ENCODE measurements at regions not wholly inside any gene's neighbourhood (a gene's known extent, or its start where the extent isn't known, plus 50 kb on each side); places are given as distances from the start of the nearest gene placed in this dataset.

DNA sequence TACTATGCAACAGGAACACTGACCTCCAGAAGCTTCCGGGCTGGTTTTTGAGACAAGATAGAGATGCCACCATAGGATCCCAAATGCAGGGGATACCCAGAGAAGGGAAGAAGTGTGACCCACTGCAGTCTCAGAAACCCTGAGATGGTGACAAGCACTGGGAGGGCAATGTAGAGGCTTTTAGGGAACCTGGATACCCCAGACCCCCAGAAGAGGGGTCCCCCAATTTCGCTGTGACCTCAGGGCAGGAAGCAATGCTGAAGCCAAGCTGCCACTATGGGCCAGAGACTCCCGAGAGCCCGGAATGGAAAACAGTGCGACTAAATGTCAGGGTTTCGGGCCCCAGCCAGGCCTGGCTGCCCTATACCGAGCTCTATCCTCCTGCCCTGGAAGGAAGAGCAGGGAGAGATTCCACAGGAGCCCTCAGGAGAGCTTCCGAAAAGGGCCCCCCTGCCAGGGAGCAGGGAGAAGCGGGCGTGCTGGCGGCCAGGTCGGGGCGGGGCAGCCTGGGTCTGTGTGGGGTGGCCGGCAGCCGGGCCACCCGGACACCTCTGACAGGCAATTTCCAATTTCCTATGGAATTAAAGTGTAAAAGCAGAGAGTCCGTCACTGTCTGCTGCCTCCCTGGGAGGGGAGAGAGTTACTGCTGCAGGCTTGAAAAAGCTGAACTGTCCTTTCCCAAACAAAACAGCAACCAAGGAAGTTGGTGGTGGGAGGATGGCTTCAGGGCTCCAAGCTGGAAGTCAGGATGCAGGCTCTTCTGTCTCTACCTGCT lies 154.2 kb downstream of the FGF18 start:
- no peaks in the 10 kb centered on the region for H3K27me3 ChIP-seq (ENCODE audit: control insufficient read depth in 2 of 2, insufficient read depth in 2 of 2, low read length in 2 of 2)
- DNase-seq, result no peak
- no peak for ATAC-seq
- no peak overlapping the region for H3K27ac ChIP-seq (ENCODE audit: low read depth, low read length)
- Mint-ChIP-seq H3K4me3 (no peak overlapping the region), H3K36me3 (peaks cover 0 to 18% (median 4%) of the 10 kb centered on the region in 5 donors), H3K27ac (no peak overlapping the region), H3K4me1 (peaks cover 0 to 1% (median 0%) of the 10 kb centered on the region in 7 donors), H3K9me3 (peaks cover 10 to 54% (median 18%) of the 10 kb centered on the region in 11 donors), H3K27me3 (peaks cover 0 to 27% (median 22%) of the 10 kb centered on the region in 5 donors)
- H3K4me1 ChIP-seq (ENCODE audit: control insufficient read depth in 2 of 2, insufficient read depth in 2 of 2, low read length in 2 of 2), result no peaks in the 10 kb centered on the region
- ChIA-PET POLR2A (no interaction called here), CTCF (interaction anchor here (0.6 kb wide), 1 partner anchor 495 kb away, joined by 4 read pairs; no protein-coding TSS in a partner anchor)
- no peaks in the 10 kb centered on the region for H3K36me3 ChIP-seq (ENCODE audit: control insufficient read depth in 2 of 3, insufficient read depth in 3 of 3, low read length in 3 of 3)
- intact Hi-C loops (cut with micrococcal nuclease), result no loop called here
- peaks cover 0 to 4% (median 0%) of the 10 kb centered on the region in 3 experiments for H3K9me3 ChIP-seq (ENCODE audit: control insufficient read depth in 2 of 3, low read length in 3 of 3)
- no peak overlapping the region for H3K4me3 ChIP-seq (ENCODE audit: low read length)

GRCh38 chr5:171574376-171574775 lies 154.9 kb downstream of the FGF18 start:
- H3K4me3 ChIP-seq (ENCODE audit: low read length), result no peak overlapping the region
- peaks cover 0 to 12% (median 3%) of the 10 kb centered on the region in 5 donors for H3K36me3 Mint-ChIP-seq
- no peaks in the 10 kb centered on the region for H3K27me3 ChIP-seq (ENCODE audit: control insufficient read depth in 2 of 2, insufficient read depth in 2 of 2, low read length in 2 of 2)
- H3K4me1 ChIP-seq (ENCODE audit: control insufficient read depth in 2 of 2, insufficient read depth in 2 of 2, low read length in 2 of 2), result no peaks in the 10 kb centered on the region
- no peaks in the 10 kb centered on the region for H3K9me3 ChIP-seq (ENCODE audit: control insufficient read depth in 2 of 3, low read length in 3 of 3)
- no peak overlapping the region for H3K27ac Mint-ChIP-seq
- H3K4me1 Mint-ChIP-seq, result peaks cover 0 to 1% (median 0%) of the 10 kb centered on the region in 7 donors
- peaks cover 0 to 30% (median 19%) of the 10 kb centered on the region in 5 donors for H3K27me3 Mint-ChIP-seq
- intact Hi-C loops (cut with micrococcal nuclease), result no loop called here
- H3K4me3 Mint-ChIP-seq, result no peak overlapping the region
- H3K27ac ChIP-seq (ENCODE audit: low read depth, low read length), result no peak overlapping the region
- ATAC-seq (no peak), DNase-seq (no peak)
- no peaks in the 10 kb centered on the region for H3K36me3 ChIP-seq (ENCODE audit: control insufficient read depth in 2 of 3, insufficient read depth in 3 of 3, low read length in 3 of 3)
- ChIA-PET POLR2A (no interaction called here), CTCF (no interaction called here)
- H3K9me3 Mint-ChIP-seq, result peaks cover 7 to 46% (median 13%) of the 10 kb centered on the region in 11 donors

GRCh38 chr5:171575386-171575785 lies 155.9 kb downstream of the FGF18 start:
- H3K4me3 Mint-ChIP-seq, result no peak overlapping the region
- H3K36me3 Mint-ChIP-seq, result peaks cover 0 to 5% (median 0%) of the 10 kb centered on the region in 5 donors
- H3K27ac Mint-ChIP-seq, result no peak overlapping the region
- ATAC-seq, result no peak
- H3K27me3 ChIP-seq (ENCODE audit: control insufficient read depth in 2 of 2, insufficient read depth in 2 of 2, low read length in 2 of 2), result no peaks in the 10 kb centered on the region
- H3K4me3 ChIP-seq (ENCODE audit: low read length), result no peak overlapping the region
- peaks cover 0 to 36% (median 8%) of the 10 kb centered on the region in 11 donors for H3K9me3 Mint-ChIP-seq
- H3K4me1 Mint-ChIP-seq, result no peaks in the 10 kb centered on the region
- peaks cover 0 to 31% (median 19%) of the 10 kb centered on the region in 5 donors for H3K27me3 Mint-ChIP-seq
- no peak overlapping the region for H3K27ac ChIP-seq (ENCODE audit: low read depth, low read length)
- CTCF ChIA-PET, result no interaction called here
- intact Hi-C loops (cut with micrococcal nuclease), result no loop called here
- POLR2A ChIA-PET, result no interaction called here
- H3K9me3 ChIP-seq (ENCODE audit: control insufficient read depth in 2 of 3, low read length in 3 of 3), result no peaks in the 10 kb centered on the region
- no peak for DNase-seq
- no peaks in the 10 kb centered on the region for H3K4me1 ChIP-seq (ENCODE audit: control insufficient read depth in 2 of 2, insufficient read depth in 2 of 2, low read length in 2 of 2)
- no peaks in the 10 kb centered on the region for H3K36me3 ChIP-seq (ENCODE audit: control insufficient read depth in 2 of 3, insufficient read depth in 3 of 3, low read length in 3 of 3)

DNA sequence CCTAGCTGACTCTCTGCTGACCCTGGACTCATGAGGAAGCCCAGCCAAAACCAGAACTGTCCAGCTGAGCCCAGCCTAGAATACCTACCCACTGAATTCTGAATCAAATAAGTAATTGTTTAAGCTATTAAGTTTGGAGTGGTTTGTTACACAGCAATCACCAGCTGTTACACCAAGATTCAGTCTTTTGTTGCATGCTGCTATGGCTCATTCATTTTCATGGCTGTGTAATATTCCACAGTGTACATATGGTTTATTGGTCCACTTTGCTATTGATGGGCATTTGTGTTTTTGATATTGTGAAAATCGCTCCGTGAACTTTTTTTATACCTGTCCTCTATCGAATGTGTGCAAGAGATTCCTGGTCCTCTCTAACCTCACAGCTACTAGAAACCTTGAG lies 156.4 kb downstream of the FGF18 start:
- CTCF ChIA-PET, result no interaction called here
- no peak for ATAC-seq
- Histone ChIP-seq H3K4me3 (ENCODE audit: low read length) (no peak overlapping the region), H3K9me3 (ENCODE audit: control insufficient read depth in 2 of 3, low read length in 3 of 3) (no peaks in the 10 kb centered on the region), H3K36me3 (ENCODE audit: control insufficient read depth in 2 of 3, insufficient read depth in 3 of 3, low read length in 3 of 3) (no peaks in the 10 kb centered on the region), H3K27ac (ENCODE audit: low read depth, low read length) (no peak overlapping the region), H3K4me1 (ENCODE audit: control insufficient read depth in 2 of 2, insufficient read depth in 2 of 2, low read length in 2 of 2) (no peaks in the 10 kb centered on the region), H3K27me3 (ENCODE audit: control insufficient read depth in 2 of 2, insufficient read depth in 2 of 2, low read length in 2 of 2) (no peaks in the 10 kb centered on the region)
- Mint-ChIP-seq H3K4me1 (no peaks in the 10 kb centered on the region), H3K27me3 (peaks cover 0 to 31% (median 19%) of the 10 kb centered on the region in 5 donors), H3K4me3 (no peak overlapping the region), H3K9me3 (peaks cover 0 to 32% (median 8%) of the 10 kb centered on the region in 11 donors), H3K27ac (no peak overlapping the region), H3K36me3 (peaks cover 0 to 5% (median 0%) of the 10 kb centered on the region in 5 donors)
- intact Hi-C loops (cut with micrococcal nuclease), result no loop called here
- no peak for DNase-seq
- POLR2A ChIA-PET, result no interaction called here

GRCh38 chr5:171577042-171577758 lies 157.8 kb downstream of the FGF18 start:
- Mint-ChIP-seq H3K27ac (no peak overlapping the region), H3K9me3 (peaks cover 0 to 22% (median 8%) of the 10 kb centered on the region in 11 donors), H3K27me3 (peaks cover 0 to 27% (median 19%) of the 10 kb centered on the region in 5 donors), H3K36me3 (peaks cover 0 to 5% (median 0%) of the 10 kb centered on the region in 5 donors), H3K4me1 (no peaks in the 10 kb centered on the region), H3K4me3 (no peak overlapping the region)
- DNase-seq, result no peak
- Histone ChIP-seq H3K9me3 (ENCODE audit: control insufficient read depth in 2 of 3, low read length in 3 of 3) (no peaks in the 10 kb centered on the region), H3K4me3 (ENCODE audit: low read length) (no peak overlapping the region), H3K27me3 (ENCODE audit: control insufficient read depth in 2 of 2, insufficient read depth in 2 of 2, low read length in 2 of 2) (no peaks in the 10 kb centered on the region), H3K27ac (ENCODE audit: low read depth, low read length) (no peak overlapping the region), H3K36me3 (ENCODE audit: control insufficient read depth in 2 of 3, insufficient read depth in 3 of 3, low read length in 3 of 3) (no peaks in the 10 kb centered on the region), H3K4me1 (ENCODE audit: control insufficient read depth in 2 of 2, insufficient read depth in 2 of 2, low read length in 2 of 2) (no peaks in the 10 kb centered on the region)
- intact Hi-C loops (cut with micrococcal nuclease), result no loop called here
- no peak for ATAC-seq
- CTCF ChIA-PET, result no interaction called here
- POLR2A ChIA-PET, result no interaction called here

DNA sequence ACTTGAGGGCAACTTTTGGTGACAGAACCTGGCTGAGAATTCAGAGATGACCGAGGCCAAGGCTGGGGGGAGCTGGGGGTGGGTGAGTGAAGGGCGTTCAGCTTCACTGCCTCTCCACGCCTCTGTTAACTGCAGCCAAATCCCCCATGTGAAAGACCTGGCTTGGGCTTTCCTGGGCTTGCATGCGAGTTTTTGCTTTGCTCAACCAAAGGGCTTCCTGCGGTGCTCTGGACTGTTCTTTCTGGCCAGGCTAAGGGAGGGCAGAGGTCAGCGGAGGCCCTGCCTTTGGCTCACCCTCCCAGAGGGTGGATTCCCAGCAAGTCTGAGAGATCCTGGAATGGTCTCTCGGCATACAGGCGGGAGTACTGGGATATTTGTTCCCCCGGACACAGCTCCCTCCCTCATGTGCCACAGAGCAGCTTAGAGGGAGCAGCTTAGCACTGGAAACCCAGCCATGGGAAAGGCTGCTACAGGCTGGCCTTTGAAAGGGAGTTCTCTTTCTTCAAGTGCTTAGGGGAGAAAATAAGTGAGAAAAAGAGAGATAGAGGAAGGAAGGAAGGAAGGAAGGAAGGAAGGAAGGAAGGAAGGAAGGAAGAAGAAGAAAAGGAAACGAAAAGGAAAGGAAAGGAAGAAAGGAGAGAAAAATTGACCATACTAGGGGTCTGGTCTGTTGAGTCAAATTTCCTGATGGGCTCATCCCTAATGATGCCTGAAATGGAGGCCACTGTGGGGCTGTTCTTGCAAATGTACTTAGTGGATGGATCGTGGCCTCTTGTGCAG lies 158.8 kb downstream of the FGF18 start:
- H3K9me3 Mint-ChIP-seq, result peaks cover 0 to 16% (median 6%) of the 10 kb centered on the region in 11 donors
- no peak for DNase-seq
- H3K27me3 ChIP-seq (ENCODE audit: control insufficient read depth in 2 of 2, insufficient read depth in 2 of 2, low read length in 2 of 2), result no peaks in the 10 kb centered on the region
- intact Hi-C loops (cut with micrococcal nuclease), result no loop called here
- no peaks in the 10 kb centered on the region for H3K9me3 ChIP-seq (ENCODE audit: control insufficient read depth in 2 of 3, low read length in 3 of 3)
- H3K4me3 Mint-ChIP-seq, result no peak overlapping the region
- POLR2A ChIA-PET, result no interaction called here
- peaks cover 0 to 31% (median 10%) of the 10 kb centered on the region in 5 donors for H3K27me3 Mint-ChIP-seq
- H3K36me3 ChIP-seq (ENCODE audit: control insufficient read depth in 2 of 3, insufficient read depth in 3 of 3, low read length in 3 of 3), result no peaks in the 10 kb centered on the region
- ATAC-seq, result no peak
- no peaks in the 10 kb centered on the region for H3K4me1 ChIP-seq (ENCODE audit: control insufficient read depth in 2 of 2, insufficient read depth in 2 of 2, low read length in 2 of 2)
- H3K36me3 Mint-ChIP-seq, result peaks cover 0 to 4% (median 0%) of the 10 kb centered on the region in 5 donors
- H3K27ac ChIP-seq (ENCODE audit: low read depth, low read length), result no peak overlapping the region
- no peak overlapping the region for H3K4me3 ChIP-seq (ENCODE audit: low read length)
- CTCF ChIA-PET, result interaction anchor here (0.6 kb wide), 1 partner anchor 106 kb away, joined by 3 read pairs; no protein-coding TSS in a partner anchor
- H3K4me1 Mint-ChIP-seq, result no peaks in the 10 kb centered on the region
- H3K27ac Mint-ChIP-seq, result no peak overlapping the region
